OCI-LY1 (cell line): ENCODE measurements at regions not wholly inside any gene's neighbourhood (a gene's known extent, or its start where the extent isn't known, plus 50 kb on each side); places are given as distances from the start of the nearest gene placed in this dataset.

Experiments
- H2AFZ ChIP-seq: fragments of 200-600 bp; sonication (generic), shearing (Covaris generic); 2 replicates; pipeline ENCODE4 v1.6.0; 2014; ENCODE audit warnings: antibody characterized with exemption, mild to moderate bottlenecking, low read length
- H3F3A ChIP-seq: fragments of 200-600 bp; sonication (generic), shearing (Covaris generic); 2 replicates; pipeline ENCODE4 v1.6.0; 2014; ENCODE audit warnings: mild to moderate bottlenecking, antibody characterized with exemption, low read length, moderate library complexity; ENCODE audit not compliant: insufficient read depth
- H3K27ac ChIP-seq: fragments of 200-600 bp; sonication (generic); 2 replicates; pipeline ENCODE4 v1.5.1; 2014; ENCODE audit warnings: low read length, mixed run types, mild to moderate bottlenecking, low read depth; ENCODE audit not compliant: poor library complexity, severe bottlenecking
- H3K27me3 ChIP-seq: fragments of 200-600 bp; sonication (generic); 2 replicates; pipeline ENCODE4 v1.6.0; 2014; ENCODE audit warnings: antibody characterized with exemption, mild to moderate bottlenecking, low read length, moderate library complexity; ENCODE audit not compliant: insufficient read depth
- H3K36me3 ChIP-seq: fragments of 200-600 bp; sonication (generic); 2 replicates; pipeline ENCODE4 v1.6.1; 2014; ENCODE audit warnings: mild to moderate bottlenecking, antibody characterized with exemption, low read length, moderate library complexity, mixed read lengths; ENCODE audit not compliant: insufficient read depth
- H3K4me1 ChIP-seq: fragments of 200-600 bp; sonication (generic); 2 replicates; pipeline ENCODE4 v1.5.1; 2014; ENCODE audit warnings: mild to moderate bottlenecking, low read length, moderate library complexity; ENCODE audit not compliant: insufficient read depth, severe bottlenecking
- H3K4me2 ChIP-seq: fragments of 200-600 bp; sonication (generic), shearing (Covaris generic); 2 replicates; pipeline ENCODE4 v1.6.1; 2014; ENCODE audit warnings: low read length
- H3K4me3 ChIP-seq: fragments of 200-600 bp; sonication (generic); 2 replicates; pipeline ENCODE4 v1.5.1; 2014; ENCODE audit warnings: low read length, low read depth, mild to moderate bottlenecking, mixed read lengths; ENCODE audit not compliant: poor library complexity, severe bottlenecking
- H3K79me2 ChIP-seq: fragments of 200-600 bp; shearing (Covaris generic); 2 replicates; pipeline ENCODE4 v1.6.1; 2016; ENCODE audit warnings: mixed run types, low read length, mixed read lengths; ENCODE audit not compliant: insufficient read depth
- H3K9ac ChIP-seq: fragments of 200-600 bp; sonication (generic), shearing (Covaris generic); 2 replicates; pipeline ENCODE4 v1.6.1; 2014; ENCODE audit warnings: mild to moderate bottlenecking, low read length, mixed read lengths
- H3K9me2 ChIP-seq: fragments of 200-600 bp; sonication (generic), shearing (Covaris generic); 2 replicates; pipeline ENCODE4 v1.6.1; 2014; ENCODE audit warnings: low read depth, mild to moderate bottlenecking, low read length, mixed read lengths
- H3K9me3 ChIP-seq: fragments of 200-600 bp; shearing (Covaris generic); 2 replicates; pipeline ENCODE4 v1.6.1; 2014; ENCODE audit warnings: low read length, mixed read lengths
- H4K20me1 ChIP-seq: fragments of 200-600 bp; sonication (generic), shearing (Covaris generic); 2 replicates; pipeline ENCODE4 v1.6.0; 2016; ENCODE audit warnings: mild to moderate bottlenecking, low read length; ENCODE audit not compliant: insufficient read depth
- EZH2 ChIP-seq: fragments of 200-600 bp; sonication (generic), shearing (Covaris generic); IDR thresholded peaks from 2 replicates; pipeline ENCODE4 v1.8.0; 2017; ENCODE audit warnings: borderline replicate concordance, mixed run types, mild to moderate bottlenecking, antibody characterized with exemption, low read length, moderate library complexity, mixed read lengths
- TF ChIP-seq, protein P1 (sequence below): fragments of 200-600 bp; sonication (generic), shearing (Covaris generic); IDR thresholded peaks from 2 replicates; pipeline ENCODE4 v1.5.1; 2017; ENCODE audit warnings: mild to moderate bottlenecking, antibody characterized with exemption, low read length, moderate library complexity, mixed read lengths

DNA sequence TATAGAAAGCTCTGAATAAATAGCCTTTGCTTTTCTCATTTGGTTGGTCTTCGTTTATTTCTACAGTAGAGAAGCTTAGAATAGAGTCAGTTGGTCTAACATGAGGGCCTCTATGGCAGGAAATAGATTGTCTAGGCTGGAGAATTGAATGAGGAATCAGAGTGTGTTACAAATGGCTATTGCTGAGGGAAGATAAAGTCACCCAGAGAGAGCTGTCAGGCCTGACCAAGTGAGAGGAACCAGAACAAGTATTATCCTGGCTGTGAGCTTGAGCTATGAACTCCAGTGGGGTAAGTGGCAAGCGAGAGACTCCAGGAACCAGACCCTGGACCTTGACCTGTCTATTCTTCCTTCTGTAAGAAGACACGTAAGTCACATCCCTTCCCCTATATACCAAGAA lies 353.1 kb downstream of the CD83 start:
- Histone ChIP-seq H3K36me3 (no peaks in the 10 kb centered on the region), H3K4me1 (no peaks in the 10 kb centered on the region), H2AFZ (no peak overlapping the region), H4K20me1 (no peaks in the 10 kb centered on the region), H3K9ac (no peak overlapping the region), H3K9me3 (peaks cover 3% of the 10 kb centered on the region; the same call in 1 of the 2 replicates), H3K27ac (no peak overlapping the region), H3K79me2 (no peaks in the 10 kb centered on the region), H3K4me2 (no peak overlapping the region), H3K27me3 (no peaks in the 10 kb centered on the region), H3F3A (no peaks in the 10 kb centered on the region), H3K4me3 (no peak overlapping the region), H3K9me2 (no peaks in the 10 kb centered on the region)
- TF ChIP-seq EZH2: no peak
- TF ChIP-seq, protein P1, sequence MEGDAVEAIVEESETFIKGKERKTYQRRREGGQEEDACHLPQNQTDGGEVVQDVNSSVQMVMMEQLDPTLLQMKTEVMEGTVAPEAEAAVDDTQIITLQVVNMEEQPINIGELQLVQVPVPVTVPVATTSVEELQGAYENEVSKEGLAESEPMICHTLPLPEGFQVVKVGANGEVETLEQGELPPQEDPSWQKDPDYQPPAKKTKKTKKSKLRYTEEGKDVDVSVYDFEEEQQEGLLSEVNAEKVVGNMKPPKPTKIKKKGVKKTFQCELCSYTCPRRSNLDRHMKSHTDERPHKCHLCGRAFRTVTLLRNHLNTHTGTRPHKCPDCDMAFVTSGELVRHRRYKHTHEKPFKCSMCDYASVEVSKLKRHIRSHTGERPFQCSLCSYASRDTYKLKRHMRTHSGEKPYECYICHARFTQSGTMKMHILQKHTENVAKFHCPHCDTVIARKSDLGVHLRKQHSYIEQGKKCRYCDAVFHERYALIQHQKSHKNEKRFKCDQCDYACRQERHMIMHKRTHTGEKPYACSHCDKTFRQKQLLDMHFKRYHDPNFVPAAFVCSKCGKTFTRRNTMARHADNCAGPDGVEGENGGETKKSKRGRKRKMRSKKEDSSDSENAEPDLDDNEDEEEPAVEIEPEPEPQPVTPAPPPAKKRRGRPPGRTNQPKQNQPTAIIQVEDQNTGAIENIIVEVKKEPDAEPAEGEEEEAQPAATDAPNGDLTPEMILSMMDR: no peak

DNA sequence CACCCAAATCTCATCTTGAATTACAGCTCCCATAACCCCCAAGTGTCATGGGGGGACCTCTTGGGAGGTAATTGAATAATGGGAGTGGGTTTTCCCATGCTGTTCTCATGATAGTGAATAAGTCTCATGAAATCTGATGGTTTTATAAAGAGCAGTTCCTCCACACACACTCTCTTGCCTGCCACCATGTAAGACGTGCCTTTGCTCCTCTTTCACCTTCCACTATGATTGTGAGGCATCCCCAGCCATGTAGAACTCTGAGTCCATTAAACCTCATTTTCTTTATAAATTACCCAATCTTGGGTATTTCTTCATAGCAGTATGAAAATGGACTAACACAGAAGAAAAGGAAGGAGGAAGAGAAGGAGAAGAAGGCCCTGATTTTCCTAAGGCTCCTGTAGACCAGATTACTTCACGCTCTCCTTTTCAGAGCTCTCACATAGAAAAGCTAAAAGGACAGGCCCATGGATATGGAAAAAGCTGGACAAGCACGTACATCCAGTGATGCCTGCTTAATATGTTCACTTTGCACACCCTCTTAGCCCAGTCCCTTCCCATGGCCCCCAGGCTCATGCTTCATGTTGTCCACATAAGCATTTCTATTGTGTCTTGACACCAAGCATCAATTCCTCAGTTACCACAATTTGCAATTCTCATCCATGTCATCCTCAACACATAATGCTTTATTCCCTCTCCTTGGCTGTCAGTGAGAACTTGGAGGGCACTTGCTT lies 354.8 kb downstream of the CD83 start:
- H3K9ac ChIP-seq: no peak overlapping the region
- no peaks in the 10 kb centered on the region for H3K9me2 ChIP-seq
- H3K36me3 ChIP-seq: no peaks in the 10 kb centered on the region
- H3K4me3 ChIP-seq: no peak overlapping the region
- H4K20me1 ChIP-seq: no peaks in the 10 kb centered on the region
- H3K79me2 ChIP-seq: no peaks in the 10 kb centered on the region
- no peak for TF ChIP-seq EZH2
- TF ChIP-seq, protein P1: no peak
- no peak overlapping the region for H3K4me2 ChIP-seq
- H3K27ac ChIP-seq: no peak overlapping the region
- no peaks in the 10 kb centered on the region for H3K27me3 ChIP-seq
- no peak overlapping the region for H2AFZ ChIP-seq
- H3F3A ChIP-seq: no peaks in the 10 kb centered on the region
- H3K4me1 ChIP-seq: no peaks in the 10 kb centered on the region
- H3K9me3 ChIP-seq: peaks cover 3% of the 10 kb centered on the region; the same call in 1 of the 2 replicates

DNA sequence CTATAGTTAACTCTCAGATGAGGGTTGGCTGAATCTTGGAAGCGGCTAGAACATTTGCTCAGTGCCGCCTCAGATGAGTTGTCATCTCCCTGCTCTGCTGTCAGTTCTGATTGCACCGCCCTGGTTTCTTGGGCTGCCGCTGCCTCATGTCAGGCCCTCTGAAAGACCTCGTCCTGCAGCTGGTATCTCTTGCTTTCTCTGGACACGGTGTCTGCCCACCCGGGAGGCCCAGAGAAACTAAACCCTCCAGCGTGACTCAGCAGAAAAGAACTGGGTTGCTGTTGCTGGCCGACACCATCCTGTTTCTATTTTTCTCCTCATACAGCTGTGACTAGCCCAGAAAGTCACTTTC lies 355.4 kb downstream of the CD83 start:
- no peak overlapping the region for H3K4me2 ChIP-seq
- no peak overlapping the region for H3K27ac ChIP-seq
- H4K20me1 ChIP-seq: no peaks in the 10 kb centered on the region
- peaks cover 3% of the 10 kb centered on the region; the same call in 1 of the 2 replicates for H3K9me3 ChIP-seq
- no peaks in the 10 kb centered on the region for H3F3A ChIP-seq
- H3K27me3 ChIP-seq: no peaks in the 10 kb centered on the region
- H3K4me3 ChIP-seq: no peak overlapping the region
- TF ChIP-seq, protein P1: no peak
- TF ChIP-seq EZH2: no peak
- no peaks in the 10 kb centered on the region for H3K79me2 ChIP-seq
- no peaks in the 10 kb centered on the region for H3K4me1 ChIP-seq
- no peaks in the 10 kb centered on the region for H3K36me3 ChIP-seq
- H2AFZ ChIP-seq: no peak overlapping the region
- no peak overlapping the region for H3K9ac ChIP-seq
- no peaks in the 10 kb centered on the region for H3K9me2 ChIP-seq
